NCI-H345 (cell line): ENCODE measurements at regions not wholly inside any gene's neighbourhood (a gene's known extent, or its start where the extent isn't known, plus 50 kb on each side); places are given as distances from the start of the nearest gene placed in this dataset.
"Not testable (repeated sequence)": the region's sequence is repeated elsewhere in the genome, so short reads cannot be mapped to it uniquely, and the experiment has no call there.

Experiments used
- DNase-seq: peaks from one replicate; lab custom pipeline; 2025; lab: John Stamatoyannopoulos, UW

- no peak for DNase-seq
Observed at GRCh38 chr5:6321078-6321477, 57.3 kb downstream of the MED10 start.

- DNase-seq: no peak
Observed at GRCh38 chr5:6319116-6319515, 59.2 kb downstream of the MED10 start.

- DNase-seq: no peak
Observed at GRCh38 chr5:6317116-6317798, 61.1 kb downstream of the MED10 start.

GRCh38 chr5:6315580-6315979 is 62.8 kb downstream of the MED10 start:
- no peak for DNase-seq

DNA sequence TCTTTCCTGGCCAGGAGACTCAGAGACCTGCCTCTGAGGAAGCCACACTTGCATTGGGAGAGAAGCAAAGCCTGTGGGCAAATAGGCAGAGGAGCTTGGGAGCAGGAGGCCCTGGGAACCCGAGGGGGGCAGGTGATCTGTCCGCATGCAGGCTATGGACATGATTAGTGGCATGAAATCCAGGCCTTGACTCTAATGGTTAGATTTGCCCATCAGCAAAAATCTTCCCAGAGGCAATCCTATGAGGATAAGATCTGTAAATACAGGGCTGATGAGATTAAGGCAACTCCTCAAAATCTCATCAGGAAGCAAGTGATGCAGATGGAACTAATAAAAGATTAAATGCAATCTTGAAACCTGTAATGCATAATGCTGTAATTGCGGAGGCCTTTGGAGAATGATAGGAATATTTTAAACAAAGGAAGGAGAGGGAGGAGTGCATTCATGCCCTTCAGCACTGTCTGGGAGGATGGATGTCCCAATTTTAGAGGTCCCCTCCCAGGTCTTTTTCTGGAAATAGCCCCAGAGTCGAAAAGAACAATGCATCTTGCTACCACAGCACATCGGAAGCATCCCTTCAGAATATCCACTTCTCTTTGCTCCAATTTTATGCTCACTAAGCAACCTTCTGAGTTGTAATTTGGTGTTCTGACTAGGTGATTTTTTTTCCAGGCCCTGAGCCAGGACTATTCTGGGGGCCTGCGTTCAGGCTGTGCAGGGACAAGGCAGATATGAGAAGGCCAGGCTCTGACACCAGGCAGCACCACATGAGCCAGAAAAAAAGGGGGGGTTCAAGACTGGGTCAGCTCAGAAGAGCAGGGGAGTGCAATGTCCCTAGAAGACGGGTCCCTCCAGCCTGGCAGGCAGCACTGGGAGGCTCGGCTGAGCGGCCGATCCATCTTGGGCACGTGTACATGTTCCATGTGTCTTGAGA is 66.5 kb downstream of the MED10 start:
- no peak for DNase-seq

GRCh38 chr5:6309949-6310348 is 68.4 kb downstream of the MED10 start:
- DNase-seq: no peak

DNA sequence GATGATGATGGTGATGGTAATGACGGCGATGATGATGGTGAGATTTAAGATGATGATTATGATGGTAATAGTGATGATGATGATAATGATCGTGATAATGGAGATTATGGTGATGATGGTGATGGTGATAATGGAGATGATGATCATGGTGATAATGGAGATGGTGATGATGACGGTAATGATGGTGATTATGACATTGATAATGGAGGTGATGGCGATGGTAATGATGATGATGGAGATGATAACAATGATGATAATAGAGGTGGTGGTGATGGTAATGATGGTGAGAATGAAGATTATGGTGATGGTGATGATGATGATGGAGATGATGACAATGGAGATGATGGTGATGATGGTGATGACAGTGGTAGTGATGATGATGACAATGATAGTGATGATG is 69.7 kb downstream of the MED10 start:
- no peak for DNase-seq

DNA sequence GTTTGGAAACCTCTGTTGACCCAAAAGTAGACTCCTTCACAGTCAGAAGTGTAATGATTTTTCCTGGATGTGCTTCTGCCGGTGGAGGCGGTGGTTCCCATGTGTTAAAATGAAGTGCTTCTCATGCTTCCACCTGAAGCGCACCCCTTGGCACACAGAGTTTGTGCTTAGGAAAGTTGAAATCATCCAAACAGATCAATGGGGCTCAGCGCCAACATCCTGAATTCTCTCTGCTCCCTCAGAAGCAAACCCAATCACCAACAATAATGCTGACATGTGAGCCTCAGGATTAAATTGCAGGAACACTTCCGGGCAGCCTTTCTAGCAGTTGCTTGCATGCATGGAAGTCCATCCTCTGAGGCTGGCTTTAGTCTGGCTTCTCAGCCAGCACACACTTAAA is 71.0 kb downstream of the MED10 start:
- peak; percentile 18 for DNase-seq

DNA sequence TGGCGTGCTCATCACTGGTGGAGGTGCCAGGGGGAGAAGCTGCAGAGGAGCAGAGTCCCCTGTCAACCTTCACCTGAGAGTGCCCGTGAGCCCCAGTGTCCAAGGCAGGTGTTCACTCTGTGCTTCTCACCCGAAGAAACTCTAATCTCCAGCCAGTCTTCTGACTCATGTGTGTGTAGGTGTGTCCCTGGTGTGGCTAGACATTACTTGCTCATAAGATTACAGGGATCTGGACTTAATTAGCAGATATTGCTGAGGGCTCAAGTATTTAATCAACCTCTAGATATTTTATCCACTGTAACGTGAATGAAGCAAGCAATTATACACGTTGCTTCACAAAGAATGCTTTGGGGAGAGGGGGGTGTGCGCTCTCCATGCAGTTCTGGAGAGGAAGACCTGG is 72.5 kb downstream of the MED10 start:
- DNase-seq: no peak

DNA sequence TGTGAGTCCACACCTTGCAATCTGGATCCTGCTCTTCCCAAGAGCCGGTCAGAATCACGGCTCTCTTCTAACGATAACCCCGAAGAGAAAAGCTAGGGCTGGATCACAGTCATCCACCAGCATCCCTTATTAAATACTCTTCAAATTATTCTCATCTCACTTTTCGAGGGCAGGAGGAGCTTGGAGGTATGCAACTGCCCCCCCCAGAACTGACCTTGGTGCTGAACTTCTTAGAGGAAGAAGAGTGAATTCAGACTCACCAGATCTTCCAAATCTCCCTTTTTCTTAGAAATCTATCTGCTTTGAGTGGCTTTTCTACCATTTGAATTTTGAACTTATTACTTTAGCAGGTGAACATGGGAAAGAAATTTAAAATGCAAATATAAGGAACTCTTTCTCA is 75.7 kb downstream of the MED10 start:
- DNase-seq: no peak

GRCh38 chr5:6302075-6302474 is 76.3 kb downstream of the MED10 start:
- peak; percentile 15 for DNase-seq

DNA sequence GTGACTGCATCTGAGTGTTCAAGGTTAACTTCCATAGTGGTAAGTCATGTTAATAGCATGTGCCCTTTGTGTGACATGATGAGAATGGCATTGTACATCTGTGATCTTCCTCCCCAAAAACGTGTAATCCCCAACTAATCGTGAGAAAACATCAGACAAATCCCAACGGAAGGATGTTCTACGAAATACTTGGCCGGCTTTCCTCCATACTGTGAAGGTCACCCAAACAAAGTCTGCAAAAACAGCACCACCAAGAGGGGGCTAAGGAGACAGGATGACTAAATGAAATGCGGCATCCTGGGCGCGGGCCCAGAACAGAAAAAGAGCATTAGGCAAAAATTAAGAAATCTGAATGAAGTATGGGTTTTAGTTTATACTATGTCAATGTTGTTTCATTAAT is 81.8 kb downstream of the MED10 start:
- no peak for DNase-seq

GRCh38 chr5:6291961-6292360 is 86.4 kb downstream of the MED10 start:
- DNase-seq: peak; percentile 45

DNA sequence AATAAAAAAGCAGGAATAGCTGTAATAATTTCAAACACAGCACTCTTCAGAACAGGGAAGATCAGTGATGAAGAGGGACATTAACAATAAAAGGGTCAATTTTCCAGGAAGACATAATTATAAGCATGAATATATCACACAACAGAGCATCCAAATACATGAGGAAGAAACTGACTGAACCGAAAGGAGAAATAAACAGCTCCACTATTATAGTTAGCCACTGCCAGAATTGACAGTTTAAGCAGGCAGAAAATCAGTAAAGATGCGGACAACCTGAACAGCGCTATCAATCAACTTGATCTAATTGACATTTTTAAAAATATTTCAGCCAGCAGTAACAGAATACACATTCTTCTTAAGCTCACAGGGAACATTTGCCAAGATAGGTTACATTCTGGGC is 89.1 kb downstream of the MED10 start:
- no peak for DNase-seq

DNA sequence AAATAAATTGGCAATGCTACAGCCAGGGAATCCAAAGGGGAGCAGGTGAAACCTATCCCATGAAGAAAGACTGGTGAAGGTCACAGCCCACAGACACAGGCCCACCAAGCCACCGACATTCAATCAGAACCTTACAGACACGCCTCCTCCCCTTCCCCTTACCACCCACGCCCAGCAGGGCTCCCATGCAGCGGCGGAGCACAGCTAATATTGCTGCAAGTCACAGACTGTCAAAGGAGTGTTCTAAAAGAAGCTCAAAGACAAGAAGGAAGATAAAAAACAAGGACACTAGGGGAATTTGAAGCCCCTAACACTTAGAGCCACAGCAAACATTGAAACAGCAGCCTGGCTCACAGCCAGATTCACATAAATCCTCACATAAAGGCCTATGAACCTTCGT is 91.2 kb downstream of the MED10 start:
- DNase-seq: no peak

- no peak for DNase-seq
Observed at GRCh38 chr5:6286404-6286803, 91.9 kb downstream of the MED10 start.

GRCh38 chr5:6284491-6284890 is 93.9 kb downstream of the MED10 start:
- DNase-seq: not testable (repeated sequence)

GRCh38 chr5:6282352-6282751 is 96.0 kb downstream of the MED10 start:
- no peak for DNase-seq

DNA sequence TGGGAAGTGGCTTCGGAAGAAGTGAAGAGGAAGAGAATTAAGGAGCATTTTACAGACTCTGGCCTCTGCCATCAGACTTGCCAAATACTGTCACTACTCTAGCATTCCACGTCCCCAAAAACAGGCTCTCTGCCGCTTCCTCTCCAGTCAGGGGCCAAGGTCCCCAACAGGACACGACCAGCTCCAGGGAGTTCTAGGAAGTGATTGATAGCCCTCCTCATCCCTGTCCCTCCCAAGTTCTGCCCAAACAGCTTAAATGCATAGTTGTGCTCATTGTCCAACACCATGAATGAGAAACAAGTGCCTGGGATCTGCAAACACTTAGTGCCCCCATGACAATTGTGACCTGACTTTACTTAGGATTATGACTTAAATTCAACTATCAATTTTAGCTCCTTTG is 96.5 kb downstream of the MED10 start:
- no peak for DNase-seq

- no peak for DNase-seq
Observed at GRCh38 chr5:6280425-6281100, 97.8 kb downstream of the MED10 start.

GRCh38 chr5:6279607-6280006 is 98.7 kb downstream of the MED10 start:
- no peak for DNase-seq

- DNase-seq: no peak
Observed at GRCh38 chr5:6274846-6275543, 103.4 kb downstream of the MED10 start.
